HG02610 (cell line): ENCODE measurements at regions not wholly inside any gene's neighbourhood (a gene's known extent, or its start where the extent isn't known, plus 50 kb on each side); places are given as distances from the start of the nearest gene placed in this dataset.
"Not testable (repeated sequence)": the region's sequence is repeated elsewhere in the genome, so short reads cannot be mapped to it uniquely, and the experiment has no call there.

ENCODE experiments used
- ATAC-seq: cut with Tn5 transposase; IDR thresholded peaks from one replicate; pipeline ENCODE4 v1.9.1; 2021; ENCODE audit warnings: mild to moderate bottlenecking, moderate library complexity; ENCODE audit not compliant: unreplicated experiment

DNA sequence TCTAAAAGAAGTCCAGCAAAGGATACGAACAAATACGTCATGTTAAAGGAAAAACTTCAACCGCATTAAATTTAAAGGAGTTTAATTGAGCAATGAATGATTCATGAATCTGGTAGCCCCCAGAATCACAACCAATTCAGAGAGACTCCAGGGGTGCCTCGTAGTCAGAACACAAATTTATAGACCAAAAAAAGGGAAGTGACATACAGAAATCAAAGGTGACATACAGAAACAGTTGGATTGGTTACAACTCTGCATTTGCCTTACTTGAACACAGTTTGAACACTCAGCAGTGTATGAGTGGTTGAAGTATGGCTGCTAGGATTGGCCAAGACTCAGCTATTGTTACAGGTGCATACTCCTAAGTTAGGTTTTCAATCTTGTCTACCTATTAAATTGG, 59.5 kb upstream of the SERP2 start:
- not testable (repeated sequence) for ATAC-seq

DNA sequence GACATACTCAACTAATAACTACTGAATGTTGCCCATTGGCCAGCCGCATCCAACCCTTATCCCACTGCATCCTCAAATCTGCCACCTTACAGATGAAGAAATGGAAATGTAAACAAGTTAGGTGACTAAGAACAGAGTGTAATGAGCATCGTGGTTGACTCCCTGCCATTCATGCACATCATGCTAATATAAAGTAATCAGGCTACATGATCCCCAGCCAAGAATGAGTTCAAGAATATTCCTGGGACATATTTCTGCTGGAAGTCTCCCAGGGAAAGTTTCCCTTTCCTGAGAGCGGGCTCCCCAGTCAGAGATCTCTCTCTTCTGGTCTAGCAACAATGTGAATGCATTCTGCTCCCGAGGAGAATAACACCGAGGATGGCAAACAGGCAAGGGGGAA, 55.9 kb upstream of the SERP2 start:
- ATAC-seq, result no peak

- ATAC-seq, result no peak
These were observed 55.5 kb upstream of the SERP2 start for GRCh38 chr13:44318161-44318560.

- ATAC-seq, result no peak
These were observed 53.0 kb upstream of the SERP2 start for GRCh38 chr13:44320611-44321010.

DNA sequence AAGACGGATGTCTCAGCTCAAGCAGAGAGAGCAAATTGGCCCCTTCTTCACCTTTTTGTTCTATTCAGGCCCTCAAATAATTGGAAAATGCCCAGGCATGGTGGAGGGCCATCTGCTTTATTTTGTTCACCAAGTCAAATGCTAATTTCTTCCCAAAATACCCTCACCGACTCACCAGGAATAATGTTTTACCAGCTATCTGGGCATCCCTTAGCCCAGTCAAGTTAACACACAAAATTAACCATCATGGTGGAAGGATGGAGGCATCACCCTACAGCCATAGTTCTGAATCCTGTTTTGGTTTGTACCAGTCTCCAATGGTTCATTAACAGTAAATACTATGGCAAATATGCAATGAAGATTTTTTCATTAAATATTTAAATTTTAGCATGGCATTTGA, 51.7 kb upstream of the SERP2 start:
- ATAC-seq, result no peak

DNA sequence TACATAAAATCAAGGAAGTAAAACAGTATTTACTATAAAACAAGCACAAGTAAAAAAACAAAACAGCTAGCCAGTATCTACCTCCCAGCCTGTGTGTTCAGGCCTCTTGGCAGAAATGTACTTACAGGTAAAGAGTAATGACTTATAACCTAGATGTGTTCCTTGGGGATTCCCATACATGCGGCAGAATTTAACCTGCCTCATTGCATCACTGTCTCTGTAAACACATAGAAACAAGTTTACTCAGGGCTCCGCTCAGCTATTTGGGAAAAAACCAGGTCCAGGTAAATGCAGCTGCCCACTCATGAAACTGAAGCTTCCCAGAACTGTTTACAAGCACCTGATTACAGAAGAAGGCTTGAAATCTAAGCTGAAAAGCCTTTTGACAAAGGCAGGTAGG, 50.7 kb upstream of the SERP2 start:
- no peak for ATAC-seq

- ATAC-seq, result no peak
These were observed 49.9 kb upstream of the SERP2 start for GRCh38 chr13:44323754-44324153.
